IMR-90 (cell line): ENCODE measurements at regions not wholly inside any gene's neighbourhood (a gene's known extent, or its start where the extent isn't known, plus 50 kb on each side); places are given as distances from the start of the nearest gene placed in this dataset.

Experiments
- CEBPB ChIP-seq: IDR thresholded peaks from 2 replicates; pipeline ENCODE4 v1.6.1; 2012; ENCODE audit warnings: low read depth, low read length, improper control_type of control experiment
- CTCF ChIP-seq: conservative IDR thresholded peaks from 2 replicates; pipeline ENCODE4 v1.5.1; 2012; ENCODE audit warnings: mild to moderate bottlenecking, low read depth, low read length, improper control_type of control experiment
- MAZ ChIP-seq: IDR thresholded peaks from 2 replicates; pipeline ENCODE4 v1.6.1; 2012; ENCODE audit warnings: low read depth, mild to moderate bottlenecking, low read length, improper control_type of control experiment, moderate library complexity, borderline replicate concordance
- MXI1 ChIP-seq: IDR thresholded peaks from 2 replicates; pipeline ENCODE4 v1.6.1; 2012; ENCODE audit warnings: low read depth, mild to moderate bottlenecking, low read length, moderate library complexity, borderline replicate concordance
- POLR2A ChIP-seq: IDR thresholded peaks from 2 replicates; pipeline ENCODE4 v1.6.1; 2012; ENCODE audit warnings: mild to moderate bottlenecking, low read depth, low read length
- RCOR1 ChIP-seq: IDR thresholded peaks from 2 replicates; pipeline ENCODE4 v1.6.1; 2012; ENCODE audit warnings: mild to moderate bottlenecking, low read length, improper control_type of control experiment; ENCODE audit not compliant: insufficient replicate concordance
- RFX5 ChIP-seq: IDR thresholded peaks from 2 replicates; pipeline ENCODE4 v1.8.0; 2012; ENCODE audit warnings: low read depth, mild to moderate bottlenecking, low read length, moderate library complexity
- SMC3 ChIP-seq: fragments of 150-350 bp; IDR thresholded peaks from 2 replicates; pipeline ENCODE4 v1.6.1; 2016; ENCODE audit warnings: low read depth, mild to moderate bottlenecking, antibody characterized with exemption, low read length, moderate library complexity

GRCh38 chr3:82495655-82496054 is 734.2 kb upstream of the GBE1 start:
- TF ChIP-seq CTCF (no peak), POLR2A (no peak), RCOR1 (no peak), RFX5 (no peak), MXI1 (no peak), MAZ (no peak), SMC3 (no peak), CEBPB (no peak)
